C4-2B (cell line): ENCODE measurements at regions not wholly inside any gene's neighbourhood (a gene's known extent, or its start where the extent isn't known, plus 50 kb on each side); places are given as distances from the start of the nearest gene placed in this dataset.

Source experiments
- CTCF ChIP-seq: fragments of 450-650 bp; conservative IDR thresholded peaks from 2 replicates; pipeline ENCODE4 v1.5.1; 2017; ENCODE audit warnings: mild to moderate bottlenecking
- ZFX ChIP-seq: fragments of 450-650 bp; IDR thresholded peaks from 2 replicates; pipeline ENCODE4 v1.6.1; 2017

- TF ChIP-seq CTCF (no peak), ZFX (no peak)
Measured at GRCh38 chr2:145524836-145525235, 1004.9 kb upstream of the ZEB2 start.
